ENCODE measurements at regions not wholly inside any gene's neighbourhood (a gene's known extent, or its start where the extent isn't known, plus 50 kb on each side); places are given as distances from the start of the nearest gene placed in this dataset.

DNA sequence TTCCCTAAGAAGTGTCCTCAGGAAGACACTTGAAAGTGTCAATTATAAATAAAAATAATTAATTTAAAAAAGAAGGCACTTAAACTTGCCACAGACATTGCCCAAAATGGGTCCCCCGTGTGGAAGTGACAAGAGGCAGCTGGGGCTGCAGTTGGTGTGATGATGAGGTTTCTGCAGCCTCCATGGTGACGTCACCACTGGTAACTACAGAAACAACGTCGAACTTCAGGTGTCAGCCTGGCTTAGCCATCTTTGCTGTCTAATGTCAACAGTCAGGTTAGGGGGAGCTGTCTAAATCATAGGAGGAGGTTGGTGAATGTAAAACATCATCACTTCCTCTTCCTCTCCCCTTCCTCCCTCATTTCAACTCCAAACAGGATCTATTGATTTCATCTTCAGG is 328.6 kb downstream of the MN1 start:
- TF ChIP-seq, protein P1, sequence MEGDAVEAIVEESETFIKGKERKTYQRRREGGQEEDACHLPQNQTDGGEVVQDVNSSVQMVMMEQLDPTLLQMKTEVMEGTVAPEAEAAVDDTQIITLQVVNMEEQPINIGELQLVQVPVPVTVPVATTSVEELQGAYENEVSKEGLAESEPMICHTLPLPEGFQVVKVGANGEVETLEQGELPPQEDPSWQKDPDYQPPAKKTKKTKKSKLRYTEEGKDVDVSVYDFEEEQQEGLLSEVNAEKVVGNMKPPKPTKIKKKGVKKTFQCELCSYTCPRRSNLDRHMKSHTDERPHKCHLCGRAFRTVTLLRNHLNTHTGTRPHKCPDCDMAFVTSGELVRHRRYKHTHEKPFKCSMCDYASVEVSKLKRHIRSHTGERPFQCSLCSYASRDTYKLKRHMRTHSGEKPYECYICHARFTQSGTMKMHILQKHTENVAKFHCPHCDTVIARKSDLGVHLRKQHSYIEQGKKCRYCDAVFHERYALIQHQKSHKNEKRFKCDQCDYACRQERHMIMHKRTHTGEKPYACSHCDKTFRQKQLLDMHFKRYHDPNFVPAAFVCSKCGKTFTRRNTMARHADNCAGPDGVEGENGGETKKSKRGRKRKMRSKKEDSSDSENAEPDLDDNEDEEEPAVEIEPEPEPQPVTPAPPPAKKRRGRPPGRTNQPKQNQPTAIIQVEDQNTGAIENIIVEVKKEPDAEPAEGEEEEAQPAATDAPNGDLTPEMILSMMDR (IDR thresholded peaks at IDR 0.05; ENCODE audit: insufficient read depth, low read depth, low read length), result no peak
- no peak for TF ChIP-seq EZH2 (IDR thresholded peaks at IDR 0.05; ENCODE audit: insufficient read depth, low read length)

All from astrocyte (in vitro differentiated cells and primary cell).